ENCODE measurements at regions not wholly inside any gene's neighbourhood (a gene's known extent, or its start where the extent isn't known, plus 50 kb on each side); places are given as distances from the start of the nearest gene placed in this dataset.

DNA sequence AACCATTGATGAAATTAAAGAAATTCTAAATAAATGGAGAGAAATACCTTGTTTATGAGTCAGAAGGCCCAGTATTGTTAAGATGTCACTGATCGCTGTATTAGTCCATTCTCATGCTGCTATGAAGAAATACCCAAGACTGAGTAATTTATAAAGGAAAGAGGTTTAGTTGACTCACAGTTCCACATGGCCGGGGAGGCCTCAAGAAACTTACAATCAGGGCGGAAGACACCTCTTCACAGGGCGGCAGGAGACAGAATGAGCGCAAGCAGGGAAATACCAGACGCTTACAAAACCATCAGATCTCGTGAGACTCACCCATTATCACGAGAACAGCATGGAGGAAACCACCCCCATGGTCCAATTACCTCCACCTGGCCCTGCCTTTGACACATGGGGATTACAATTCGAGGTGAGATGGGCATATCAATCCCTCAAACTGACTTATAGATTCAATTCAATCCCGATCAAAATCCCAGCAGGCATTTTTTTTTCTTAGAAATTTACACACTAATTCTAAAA is 157.2 kb downstream of the ENGASE start:
- TF ChIP-seq SP1 (IDR thresholded peaks at IDR 0.05): no peak
- no peak for TF ChIP-seq NFRKB (IDR thresholded peaks at IDR 0.05)
- TF ChIP-seq FOXK2 (IDR thresholded peaks at IDR 0.05): no peak
- no peak for TF ChIP-seq TARDBP (IDR thresholded peaks at IDR 0.05)
